ENCODE measurements at regions not wholly inside any gene's neighbourhood (a gene's known extent, or its start where the extent isn't known, plus 50 kb on each side); places are given as distances from the start of the nearest gene placed in this dataset.

DNA sequence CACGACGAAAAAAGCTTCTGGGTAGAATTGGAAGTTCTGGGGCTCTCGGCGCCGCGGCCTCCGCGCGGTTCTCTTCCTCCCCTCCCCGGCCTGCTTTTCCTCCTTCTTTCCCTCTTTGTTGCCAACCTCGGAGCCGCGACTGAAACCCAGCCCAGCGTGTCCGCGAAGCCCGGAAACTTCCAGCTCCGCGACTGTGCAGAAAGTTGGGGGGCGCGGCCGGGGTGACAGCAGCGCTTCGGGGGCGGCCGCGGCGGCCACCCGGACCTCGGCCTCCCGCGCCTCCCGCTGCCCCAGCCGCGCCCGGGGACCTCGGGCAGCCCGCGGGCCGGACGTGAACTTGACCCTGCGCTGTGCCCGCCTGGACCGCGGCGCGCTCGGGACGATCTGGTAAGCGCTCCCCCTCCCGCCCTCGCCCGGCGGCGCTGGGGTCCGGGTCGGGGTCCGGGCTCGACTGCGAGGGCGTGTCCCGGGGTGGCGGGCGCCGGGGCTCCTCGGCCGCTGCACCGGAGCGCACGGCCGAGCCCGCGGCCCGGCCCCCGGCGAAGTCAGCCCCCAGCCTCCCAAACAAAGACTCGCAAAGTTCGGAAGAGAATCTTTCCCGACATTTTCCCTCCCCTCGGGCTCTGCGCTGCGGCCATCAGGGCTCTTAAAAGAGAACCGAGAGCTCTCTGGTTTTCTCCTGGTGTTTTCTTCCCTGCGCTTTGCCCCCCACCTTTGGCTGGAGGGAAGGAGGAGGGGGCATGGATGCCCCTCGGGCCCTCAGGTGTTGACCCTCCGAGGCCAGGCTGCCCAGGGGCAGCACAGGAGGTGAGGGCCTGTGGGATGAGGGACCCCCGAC lies 67.9 kb upstream of the WNT7B start:
- Histone ChIP-seq H3K27ac (ENCODE audit: low read depth, low read length) (no peak overlapping the region), H4K20me1 (ENCODE audit: control insufficient read depth, insufficient read depth, low read depth, low read length) (no peaks in the 10 kb centered on the region), H3F3A (ENCODE audit: control insufficient read depth, insufficient read depth) (no peaks in the 10 kb centered on the region; the same call in 1 of the 2 replicates), H3K4me2 (ENCODE audit: low read length) (peak overlapping the region; percentile 46), H3K79me2 (ENCODE audit: control insufficient read depth, low read length) (no peaks in the 10 kb centered on the region), H3K4me1 (ENCODE audit: control insufficient read depth, low read length) (peaks cover 18% of the 10 kb centered on the region), H3K4me3 (ENCODE audit: low read length) (peak overlapping the region; percentile 37), H3K9me2 (replicated peaks; ENCODE audit: control insufficient read depth, low read length) (no peaks in the 10 kb centered on the region), H3K36me3 (ENCODE audit: control insufficient read depth, low read length) (no peaks in the 10 kb centered on the region), H3K9me3 (ENCODE audit: control insufficient read depth, insufficient read depth, low read length) (no peaks in the 10 kb centered on the region), H3K27me3 (ENCODE audit: control insufficient read depth, low read length) (peaks cover 33% of the 10 kb centered on the region)
- TF ChIP-seq EZH2phosphoT487 (IDR thresholded peaks at IDR 0.05; ENCODE audit: borderline replicate concordance, low read length): 0 out of 2 replicates have a peak, but pooled peaks have one; percentile 18
- TF ChIP-seq CTCF (IDR thresholded peaks at IDR 0.05; ENCODE audit: low read depth, low read length, poor library complexity, severe bottlenecking): no peak

GRCh38 chr22:46045459-46046298 lies 68.7 kb upstream of the WNT7B start:
- H3K4me2 ChIP-seq (ENCODE audit: low read length): peak overlapping the region; percentile 46; the same call in 1 of the 2 replicates
- H3K79me2 ChIP-seq (ENCODE audit: control insufficient read depth, low read length): no peaks in the 10 kb centered on the region

DNA sequence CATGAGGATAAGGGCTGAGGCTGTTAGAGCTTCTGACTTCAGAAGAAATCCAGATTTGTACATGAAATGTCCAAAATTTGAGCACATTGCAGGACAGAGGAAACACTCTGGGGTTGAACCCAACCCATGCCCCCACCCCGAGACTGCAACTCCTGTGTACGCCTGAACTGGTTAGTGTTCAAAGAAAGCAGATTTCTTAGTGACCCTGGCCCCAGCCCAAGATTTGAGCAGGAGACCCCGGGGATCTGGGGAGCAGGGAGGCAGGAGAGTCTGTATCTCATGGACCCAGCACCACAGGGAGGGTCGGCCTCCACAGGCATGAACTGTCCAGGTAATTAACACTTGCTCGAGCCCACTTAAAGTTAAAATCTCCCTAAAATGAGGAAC lies 69.3 kb upstream of the WNT7B start:
- Histone ChIP-seq H3K9me2 (replicated peaks; ENCODE audit: control insufficient read depth, low read length) (no peaks in the 10 kb centered on the region), H3K4me2 (ENCODE audit: low read length) (no peak overlapping the region), H3K79me2 (ENCODE audit: control insufficient read depth, low read length) (no peaks in the 10 kb centered on the region), H3K27ac (ENCODE audit: low read depth, low read length) (no peak overlapping the region), H4K20me1 (ENCODE audit: control insufficient read depth, insufficient read depth, low read depth, low read length) (no peaks in the 10 kb centered on the region), H3K4me1 (ENCODE audit: control insufficient read depth, low read length) (peaks cover 8% of the 10 kb centered on the region), H3K9me3 (ENCODE audit: control insufficient read depth, insufficient read depth, low read length) (no peaks in the 10 kb centered on the region), H3K36me3 (ENCODE audit: control insufficient read depth, low read length) (no peaks in the 10 kb centered on the region), H3K27me3 (ENCODE audit: control insufficient read depth, low read length) (peaks cover 33% of the 10 kb centered on the region), H3F3A (ENCODE audit: control insufficient read depth, insufficient read depth) (no peaks in the 10 kb centered on the region; the same call in 1 of the 2 replicates), H3K4me3 (ENCODE audit: low read length) (no peak overlapping the region)
- TF ChIP-seq CTCF (IDR thresholded peaks at IDR 0.05; ENCODE audit: low read depth, low read length, poor library complexity, severe bottlenecking) (no peak), EZH2phosphoT487 (IDR thresholded peaks at IDR 0.05; ENCODE audit: borderline replicate concordance, low read length) (no peak)

More at GRCh38 chr22:46045459-46046298, 68.7 kb upstream of the WNT7B start:
- peaks cover 33% of the 10 kb centered on the region for H3K27me3 ChIP-seq (ENCODE audit: control insufficient read depth, low read length)
- no peak overlapping the region for H3K27ac ChIP-seq (ENCODE audit: low read depth, low read length)
- H3K4me3 ChIP-seq (ENCODE audit: low read length): 0 out of 2 replicates have a peak overlapping the region, but pooled peaks have one; percentile 37
- no peaks in the 10 kb centered on the region for H3K9me2 ChIP-seq (replicated peaks; ENCODE audit: control insufficient read depth, low read length)
- H3K9me3 ChIP-seq (ENCODE audit: control insufficient read depth, insufficient read depth, low read length): no peaks in the 10 kb centered on the region
- no peaks in the 10 kb centered on the region; the same call in 1 of the 2 replicates for H3F3A ChIP-seq (ENCODE audit: control insufficient read depth, insufficient read depth)
- TF ChIP-seq CTCF (IDR thresholded peaks at IDR 0.05; ENCODE audit: low read depth, low read length, poor library complexity, severe bottlenecking) (no peak), EZH2phosphoT487 (IDR thresholded peaks at IDR 0.05; ENCODE audit: borderline replicate concordance, low read length) (no peak)
- H3K4me1 ChIP-seq (ENCODE audit: control insufficient read depth, low read length): peaks cover 14% of the 10 kb centered on the region
- no peaks in the 10 kb centered on the region for H4K20me1 ChIP-seq (ENCODE audit: control insufficient read depth, insufficient read depth, low read depth, low read length)
- no peaks in the 10 kb centered on the region for H3K36me3 ChIP-seq (ENCODE audit: control insufficient read depth, low read length)
